NCI-H1930 (cell line): ENCODE measurements at regions not wholly inside any gene's neighbourhood (a gene's known extent, or its start where the extent isn't known, plus 50 kb on each side); places are given as distances from the start of the nearest gene placed in this dataset.
"Not testable (repeated sequence)": the region's sequence is repeated elsewhere in the genome, so short reads cannot be mapped to it uniquely, and the experiment has no call there.

Experiments
- DNase-seq, 2 experiments: peaks; one replicate each; lab custom pipeline; 2025; lab: John Stamatoyannopoulos, UW

- no peak for DNase-seq
These were observed 95.4 kb upstream of the SFSWAP start for GRCh38 chr12:131615326-131616042.

GRCh38 chr12:131616043-131616700 lies 94.7 kb upstream of the SFSWAP start:
- DNase-seq, result no peak

- DNase-seq, result no peak
These were observed 94.2 kb upstream of the SFSWAP start for GRCh38 chr12:131616738-131617137.

DNA sequence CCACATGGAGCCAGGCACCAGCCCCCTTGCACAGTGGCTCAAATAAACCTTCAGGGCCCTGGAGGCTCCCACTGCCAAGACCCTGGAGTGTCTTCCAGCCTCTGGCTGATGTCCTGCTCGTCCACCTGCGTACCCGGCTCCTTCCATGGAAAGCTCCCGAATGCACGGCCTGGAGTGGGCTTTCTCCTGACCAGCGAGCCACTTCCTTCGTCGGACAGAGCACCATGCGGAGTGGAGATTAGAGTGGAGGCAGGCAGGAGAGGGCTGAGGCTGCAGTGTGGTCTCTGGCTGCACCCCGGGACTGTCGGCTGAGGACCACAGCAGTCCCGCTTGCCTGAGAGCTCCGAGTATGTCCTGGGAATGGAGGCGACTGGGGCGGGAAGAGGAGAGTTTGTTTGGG lies 93.7 kb upstream of the SFSWAP start:
- DNase-seq, result no peak

GRCh38 chr12:131617596-131618302 lies 93.1 kb upstream of the SFSWAP start:
- no peak for DNase-seq

DNA sequence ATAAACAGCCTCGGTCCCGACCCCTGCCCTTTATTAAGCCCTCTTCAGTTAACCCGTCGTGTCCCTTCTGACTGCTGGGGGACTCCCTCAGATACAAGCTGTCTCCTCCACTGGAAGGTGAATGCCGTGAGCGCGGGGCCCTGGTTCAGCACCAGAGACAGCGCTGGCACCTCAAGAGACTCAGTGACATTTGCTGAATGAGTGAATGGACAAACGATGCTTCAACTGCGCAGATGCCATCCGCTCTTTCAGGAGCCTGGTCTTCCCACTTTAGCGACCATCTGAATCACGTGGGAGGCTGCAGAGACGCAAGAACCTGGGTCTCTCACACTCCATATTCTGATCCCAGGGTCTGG lies 92.6 kb upstream of the SFSWAP start:
- DNase-seq, result no peak

DNA sequence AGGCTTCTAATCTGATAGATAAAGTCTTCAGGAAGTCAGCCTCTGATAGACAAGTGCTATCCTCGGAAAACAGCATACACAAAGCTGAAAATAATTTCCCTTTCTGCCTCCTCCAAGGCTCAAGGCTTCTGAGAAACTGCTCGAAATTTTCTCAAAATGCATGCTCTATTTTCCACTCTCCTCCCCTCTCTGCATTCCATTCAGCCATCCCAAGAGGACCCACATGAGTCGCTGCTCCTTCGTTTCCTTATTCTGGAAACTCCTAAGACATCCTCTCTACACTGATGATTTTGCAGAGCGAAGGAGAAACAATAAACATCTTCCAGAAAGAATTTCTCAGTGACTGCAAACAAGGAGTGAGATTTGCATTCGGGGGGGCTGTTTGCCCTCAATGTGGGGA lies 92.2 kb upstream of the SFSWAP start:
- DNase-seq, result no peak

- no peak for DNase-seq
These were observed 91.7 kb upstream of the SFSWAP start for GRCh38 chr12:131619106-131619642.

DNA sequence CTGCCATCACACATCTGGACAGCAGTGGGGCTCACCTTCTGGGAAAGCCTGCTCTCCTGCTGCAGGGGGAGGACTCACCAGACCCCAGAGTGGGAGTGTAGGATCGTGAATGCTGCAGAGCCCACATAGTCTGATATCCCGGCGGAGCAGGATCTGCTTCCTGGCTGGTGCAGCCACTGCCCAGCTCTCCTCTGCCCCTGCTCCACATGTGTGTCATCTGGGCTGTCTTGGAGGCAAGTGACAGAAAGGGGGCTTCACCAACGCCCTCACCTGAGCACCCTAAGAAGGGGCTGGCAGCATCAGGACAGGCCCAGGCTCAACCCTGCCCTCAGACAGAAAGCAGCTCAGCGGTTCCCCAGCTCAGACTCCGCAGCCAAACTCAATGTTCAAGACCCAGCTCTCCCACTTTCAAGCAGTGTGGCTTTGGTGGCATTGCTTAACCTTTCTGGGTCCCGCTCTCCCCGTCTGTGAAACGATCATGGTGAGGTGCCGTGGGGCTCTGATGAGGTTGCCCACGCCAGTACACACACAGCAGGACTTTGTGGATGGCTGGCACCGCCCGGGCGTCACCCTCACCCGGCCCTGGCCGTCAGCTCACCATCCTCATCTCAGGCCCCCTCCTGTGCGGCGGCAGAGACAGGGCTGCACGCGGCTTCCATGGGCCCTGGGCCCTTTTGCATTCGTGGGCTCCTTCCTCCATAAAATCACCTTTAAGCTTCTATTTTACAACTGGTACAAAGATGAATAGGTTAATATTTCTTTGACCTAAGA lies 91.0 kb upstream of the SFSWAP start:
- DNase-seq, result no peak

DNA sequence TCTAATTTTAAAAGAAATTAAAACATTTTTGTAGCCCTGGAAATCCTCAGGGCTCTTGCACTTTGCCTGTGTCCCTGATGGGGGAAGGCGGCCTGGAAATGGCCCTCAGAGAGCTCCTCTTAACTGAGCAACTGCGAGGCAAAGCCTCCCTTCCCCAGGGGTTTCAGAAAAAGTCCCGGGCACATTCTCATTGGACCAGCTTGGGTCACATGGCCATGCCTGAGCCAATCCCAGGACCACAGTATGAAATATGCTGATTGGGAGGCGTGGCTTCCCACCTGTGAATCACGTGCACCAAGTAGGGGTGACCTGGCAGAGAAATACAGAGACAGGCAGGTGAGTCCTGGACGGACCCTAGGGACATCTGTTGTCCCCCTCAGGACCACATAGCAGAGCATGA lies 90.4 kb upstream of the SFSWAP start:
- DNase-seq, result no peak

GRCh38 chr12:131620946-131621681 lies 89.8 kb upstream of the SFSWAP start:
- DNase-seq, result no peak

GRCh38 chr12:131621701-131622421 lies 89.0 kb upstream of the SFSWAP start:
- DNase-seq, result no peak

DNA sequence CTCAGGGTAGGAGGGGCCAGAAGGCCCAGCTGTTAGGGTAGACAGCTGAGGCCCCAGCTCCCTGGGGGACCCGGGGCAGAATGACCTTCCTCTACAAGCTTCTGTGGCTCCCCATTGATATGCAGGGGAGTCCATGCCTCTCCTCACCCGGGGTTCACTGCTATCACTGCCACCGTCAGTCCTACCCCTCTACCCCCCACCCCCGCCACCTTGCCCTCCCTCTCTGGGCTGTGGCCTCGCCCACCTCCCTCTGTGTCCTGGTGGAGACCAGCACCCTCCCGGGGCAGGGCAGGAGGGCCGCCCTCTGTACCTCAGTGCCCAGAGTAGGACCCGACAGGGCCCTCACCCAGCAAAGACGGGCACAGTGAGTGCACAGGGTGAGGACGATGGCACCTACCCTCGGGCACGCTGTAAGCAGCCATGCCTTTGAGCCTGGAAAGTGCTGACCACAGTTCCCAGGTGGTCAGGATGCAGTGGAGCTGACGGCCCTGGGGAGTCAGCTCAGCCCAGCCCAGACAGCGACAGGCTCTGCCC lies 88.4 kb upstream of the SFSWAP start:
- no peak for DNase-seq

DNA sequence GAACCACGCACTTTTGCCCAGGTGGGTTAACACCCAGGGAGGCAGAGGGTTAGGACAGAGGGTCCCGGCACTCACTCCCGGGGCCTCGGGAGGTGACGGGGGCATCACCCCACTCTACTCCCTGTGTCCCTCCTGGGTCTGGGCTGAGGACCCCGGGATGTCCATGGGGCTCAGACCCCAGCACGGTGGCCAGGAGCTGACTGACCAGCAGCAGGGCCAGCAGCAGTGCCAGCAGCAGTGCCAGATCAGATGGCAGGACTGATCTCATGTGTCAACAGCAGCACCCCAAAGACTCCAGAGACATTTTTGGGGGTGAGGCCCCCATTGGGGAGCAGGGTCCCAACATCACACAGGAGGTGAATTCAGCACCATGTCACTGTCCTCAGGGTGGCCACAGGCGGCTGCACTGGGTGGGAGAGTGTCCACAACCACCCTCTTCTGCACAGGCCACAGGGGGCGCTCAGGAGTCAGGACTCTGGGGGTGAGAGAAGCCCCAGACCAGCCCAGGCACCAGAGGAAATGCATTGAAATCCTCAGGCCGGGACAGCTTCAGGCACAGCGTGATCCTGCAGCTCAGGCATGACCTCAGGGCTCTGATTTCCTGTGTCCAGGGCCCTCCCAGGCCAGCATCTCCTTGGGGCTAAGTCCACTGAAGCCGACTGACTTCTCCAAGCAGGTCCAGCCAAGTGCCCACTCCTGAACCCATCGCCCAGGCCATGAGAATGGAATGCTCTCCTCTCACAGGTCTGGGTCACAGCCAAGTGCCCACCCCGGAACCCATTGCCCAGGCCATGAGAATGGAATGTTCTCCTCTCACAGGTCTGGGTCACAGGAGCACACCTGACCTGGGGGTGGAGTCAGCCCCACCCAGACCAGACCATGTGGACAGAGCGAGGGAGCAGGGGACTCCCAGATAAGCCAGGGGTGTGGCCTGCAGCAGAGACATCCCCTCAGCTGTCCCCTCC lies 87.2 kb upstream of the SFSWAP start:
- DNase-seq, result not testable (repeated sequence)

- not testable (repeated sequence) for DNase-seq
These were observed 86.5 kb upstream of the SFSWAP start for GRCh38 chr12:131624369-131624739.

GRCh38 chr12:131624756-131625501 lies 86.0 kb upstream of the SFSWAP start:
- DNase-seq, result not testable (repeated sequence)

GRCh38 chr12:131625966-131626722 lies 84.7 kb upstream of the SFSWAP start:
- DNase-seq, result not testable (repeated sequence)
